Activated effector memory CD4-positive, alpha-beta T cell treated with anti-CD3 and anti-CD28 coated beads, Interleukin-2, amount 50 U/mL, for 16 hours (primary cell): ENCODE measurements at regions not wholly inside any gene's neighbourhood (a gene's known extent, or its start where the extent isn't known, plus 50 kb on each side); places are given as distances from the start of the nearest gene placed in this dataset.
"Not testable (repeated sequence)": the region's sequence is repeated elsewhere in the genome, so short reads cannot be mapped to it uniquely, and the experiment has no call there.

Experiments used
- DNase-seq: peaks from one replicate; pipeline ENCODE4 v3.0.0-alpha.2; 2020

- DNase-seq: no peak
These were observed 174.4 kb upstream of the ATP6AP2 start for GRCh38 chrX:40406330-40406859.

GRCh38 chrX:40405399-40405798 lies 175.4 kb upstream of the ATP6AP2 start:
- no peak for DNase-seq

GRCh38 chrX:40403757-40404156 lies 177.0 kb upstream of the ATP6AP2 start:
- no peak for DNase-seq

- no peak for DNase-seq
These were observed 177.8 kb upstream of the ATP6AP2 start for GRCh38 chrX:40402831-40403533.

DNA sequence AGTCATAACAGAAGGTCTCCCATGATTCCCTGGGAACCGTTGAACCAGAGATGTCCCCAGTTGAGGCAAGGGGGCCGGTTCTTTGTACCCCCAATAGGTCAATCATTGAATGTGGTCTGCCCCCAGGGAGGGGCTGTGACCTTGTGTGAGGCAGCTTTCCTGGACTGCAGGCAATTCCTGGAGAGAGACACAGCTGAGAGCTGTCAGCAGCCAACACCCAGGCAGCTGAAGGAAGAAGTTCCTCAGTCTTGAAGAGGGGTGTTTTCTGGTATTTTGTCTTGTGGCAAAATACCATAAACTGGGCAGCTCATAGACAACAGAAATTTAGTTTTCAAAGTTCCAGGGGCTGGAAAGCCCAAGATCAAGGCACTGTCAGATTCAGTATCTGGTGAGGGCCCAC lies 185.7 kb upstream of the ATP6AP2 start:
- no peak for DNase-seq

GRCh38 chrX:40394302-40394701 lies 186.5 kb upstream of the ATP6AP2 start:
- no peak for DNase-seq

GRCh38 chrX:40392599-40392998 lies 188.2 kb upstream of the ATP6AP2 start:
- no peak for DNase-seq

GRCh38 chrX:40391662-40392061 lies 189.1 kb upstream of the ATP6AP2 start:
- DNase-seq: no peak

DNA sequence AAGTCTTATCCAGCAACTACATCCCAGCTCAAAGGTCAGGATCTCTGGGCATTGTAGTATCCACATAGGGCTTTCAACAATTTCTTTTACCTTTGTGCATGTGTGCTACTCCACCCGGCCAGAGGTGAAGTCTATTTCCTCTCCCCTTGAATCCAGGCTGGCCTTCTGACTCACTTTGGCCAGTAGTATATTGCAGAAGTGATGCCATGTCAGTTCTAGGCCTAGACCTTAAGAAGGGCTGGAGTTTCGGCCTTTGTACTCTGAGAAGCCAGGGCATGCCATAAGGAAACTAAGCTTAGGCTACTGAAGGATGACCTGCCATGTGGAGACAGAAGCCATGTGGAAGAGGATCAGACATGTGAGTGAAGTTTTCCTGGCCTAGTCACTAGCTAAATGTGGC lies 191.2 kb upstream of the ATP6AP2 start:
- DNase-seq: no peak

DNA sequence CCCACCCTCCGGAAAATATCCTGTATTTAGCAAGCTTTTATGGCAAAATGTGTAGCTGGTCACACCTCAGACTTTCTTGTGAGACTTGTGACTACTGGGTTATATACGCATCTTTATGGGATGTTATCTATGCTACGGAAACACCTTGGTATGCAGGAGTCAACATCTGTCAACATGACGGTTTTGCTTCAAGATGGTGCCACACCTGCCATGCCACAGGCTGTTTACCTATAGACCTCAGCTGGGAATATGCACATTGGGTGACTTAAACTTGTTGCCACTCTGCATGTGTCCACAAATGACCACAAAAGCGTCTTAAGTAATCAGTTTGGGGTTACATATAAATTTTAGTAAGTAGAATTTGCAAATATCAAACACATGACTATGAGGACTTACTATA lies 192.3 kb upstream of the ATP6AP2 start:
- DNase-seq: no peak

DNA sequence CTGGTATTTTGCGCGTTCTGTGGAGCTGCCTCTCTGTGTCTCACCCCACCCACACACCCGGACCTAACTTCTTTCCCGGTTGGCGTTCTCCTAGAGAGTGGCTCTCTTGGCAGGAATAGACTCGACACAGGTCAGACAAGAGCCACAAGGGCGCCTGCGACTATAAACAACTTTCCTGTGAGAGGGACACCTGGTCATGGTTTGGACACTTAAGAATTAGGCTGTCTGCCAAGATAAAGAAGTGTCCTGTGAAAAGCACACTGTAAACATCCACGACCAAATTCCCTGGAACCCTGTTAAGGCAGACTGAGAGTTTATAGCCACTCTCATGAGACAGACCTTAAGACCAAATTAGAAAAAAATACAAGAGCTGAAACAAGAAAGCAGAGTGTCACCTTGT lies 192.9 kb upstream of the ATP6AP2 start:
- DNase-seq: not testable (repeated sequence)

DNA sequence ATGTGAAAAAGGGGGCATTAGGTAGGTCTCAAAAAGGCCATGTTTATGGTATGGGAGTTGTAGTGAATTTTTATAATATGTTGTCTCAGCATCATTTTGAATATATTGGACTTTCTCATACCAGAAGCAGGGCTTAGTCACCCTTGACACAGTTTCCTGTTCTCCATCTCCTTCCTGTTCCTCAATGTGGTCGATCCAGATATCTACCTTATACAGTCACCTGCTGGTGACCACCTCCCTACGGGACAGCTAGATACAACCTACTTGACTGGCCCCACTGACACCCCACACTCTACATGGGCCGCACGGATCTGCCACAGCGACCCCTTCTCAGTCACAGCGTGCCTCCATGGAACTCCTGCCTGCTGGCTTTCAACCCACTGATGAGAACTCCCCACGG lies 193.5 kb upstream of the ATP6AP2 start:
- DNase-seq: not testable (repeated sequence)

DNA sequence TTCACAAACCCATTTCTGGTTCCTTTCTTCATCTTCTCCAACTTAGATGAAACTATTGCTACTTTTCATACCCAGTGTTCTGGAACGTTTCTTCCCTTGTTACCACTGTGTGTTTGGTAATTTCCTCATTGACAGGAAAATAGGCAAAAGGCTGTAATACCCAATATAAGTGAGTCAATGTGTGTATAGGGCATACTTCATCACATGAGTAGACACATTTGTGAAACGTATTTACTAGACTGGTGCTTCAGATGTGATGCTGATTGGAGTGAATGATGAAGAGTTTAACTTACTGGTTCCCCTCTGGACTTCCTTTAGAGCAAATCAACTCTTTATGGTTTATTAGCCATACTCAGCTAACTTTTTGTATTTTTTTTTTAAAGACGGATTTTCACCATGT lies 195.1 kb upstream of the ATP6AP2 start:
- no peak for DNase-seq

- DNase-seq: no peak
These were observed 195.5 kb upstream of the ATP6AP2 start for GRCh38 chrX:40385256-40385655.

DNA sequence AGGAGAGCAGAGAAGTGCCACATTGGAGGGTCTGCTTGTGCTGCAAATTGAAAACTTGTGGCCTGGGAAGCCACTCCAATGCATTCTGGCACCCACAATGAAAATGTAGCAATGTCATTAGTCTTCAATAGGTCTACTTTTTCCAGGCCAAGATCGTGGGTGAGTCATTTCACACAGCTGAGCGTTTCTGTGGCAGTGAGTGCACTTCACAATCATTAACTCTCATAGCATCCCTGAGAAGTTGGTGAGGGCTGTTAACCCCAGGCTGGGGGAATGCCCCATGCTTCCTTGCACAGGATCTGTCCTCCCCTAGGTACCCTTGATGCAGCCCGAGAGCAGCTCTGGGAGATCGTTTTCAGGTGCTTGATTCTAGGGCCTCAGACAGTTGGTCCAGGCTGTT lies 196.8 kb upstream of the ATP6AP2 start:
- no peak for DNase-seq

- DNase-seq: no peak
These were observed 197.4 kb upstream of the ATP6AP2 start for GRCh38 chrX:40383360-40383759.

- DNase-seq: no peak
These were observed 199.9 kb upstream of the ATP6AP2 start for GRCh38 chrX:40380655-40381488.

DNA sequence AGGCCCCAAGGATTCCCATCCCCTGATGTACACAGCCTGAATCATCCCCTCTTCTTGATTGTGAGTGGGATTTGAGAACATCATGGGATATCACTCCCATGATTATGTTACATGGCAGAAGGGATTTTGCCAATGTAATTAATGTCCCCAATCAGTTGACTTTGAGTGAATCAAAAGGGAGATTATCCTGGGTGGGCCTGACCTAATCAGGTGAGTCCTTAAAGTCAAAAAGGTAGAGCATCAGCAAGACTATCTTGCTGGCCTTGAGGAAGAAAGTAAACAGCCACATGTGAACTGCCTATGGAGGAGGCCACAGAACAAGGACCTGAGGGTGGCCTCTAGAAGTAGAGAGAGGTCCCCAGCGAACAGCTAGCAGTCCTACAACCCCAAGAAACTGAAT lies 203.1 kb upstream of the ATP6AP2 start:
- DNase-seq: no peak

DNA sequence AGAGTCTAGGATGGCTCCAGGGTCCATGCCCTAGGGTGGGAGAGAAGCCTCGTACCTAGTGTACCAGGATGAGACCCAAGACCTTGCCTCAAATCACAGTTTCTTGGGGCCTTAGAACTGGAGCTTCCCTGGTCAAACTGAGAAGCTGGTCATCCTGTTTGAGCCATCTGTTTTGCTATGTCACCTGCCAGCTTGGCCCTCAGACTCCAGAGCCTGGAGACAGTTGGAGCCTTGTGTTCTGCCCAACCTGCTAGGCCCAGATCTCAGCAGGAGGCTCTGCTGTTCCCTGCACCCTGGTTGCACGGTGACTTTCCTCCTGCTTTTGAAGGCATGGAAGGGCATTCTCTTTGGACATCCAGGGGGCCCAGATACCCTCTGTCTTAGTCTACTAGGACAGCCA lies 206.3 kb upstream of the ATP6AP2 start:
- no peak for DNase-seq

DNA sequence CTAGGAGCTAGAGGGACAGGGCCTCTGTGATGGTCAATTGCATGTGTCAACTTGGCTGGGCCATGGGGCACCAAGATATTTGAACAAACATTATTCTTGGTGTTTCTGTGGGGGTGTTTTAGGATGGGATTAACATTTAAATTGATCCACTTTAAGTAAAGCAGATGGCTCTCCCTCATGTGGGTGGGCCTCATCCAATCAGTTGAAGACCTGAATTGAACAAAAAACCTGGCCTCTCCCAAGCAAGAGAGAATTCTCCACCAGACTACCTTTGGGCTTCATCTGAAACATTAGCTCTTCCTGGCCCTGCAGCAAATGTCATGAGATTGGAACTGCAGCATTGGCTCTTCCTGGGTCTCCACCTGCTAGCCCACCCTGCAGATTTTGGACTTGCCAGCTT lies 207.1 kb upstream of the ATP6AP2 start:
- no peak for DNase-seq

- no peak for DNase-seq
These were observed 207.7 kb upstream of the ATP6AP2 start for GRCh38 chrX:40373025-40373424.

GRCh38 chrX:40371376-40371775 lies 209.4 kb upstream of the ATP6AP2 start:
- no peak for DNase-seq

- DNase-seq: no peak
These were observed 212.1 kb upstream of the ATP6AP2 start for GRCh38 chrX:40368611-40369061.

- DNase-seq: no peak
These were observed 214.1 kb upstream of the ATP6AP2 start for GRCh38 chrX:40366661-40367060.
